Caki2 (cell line): ENCODE measurements at regions not wholly inside any gene's neighbourhood (a gene's known extent, or its start where the extent isn't known, plus 50 kb on each side); places are given as distances from the start of the nearest gene placed in this dataset.

Experiments used
- DNase-seq: peaks from one replicate; pipeline ENCODE4 v3.0.0-alpha.2; 2015; ENCODE audit warnings: low read depth
- in situ Hi-C: cut with HindIII; loops from 2 replicates; pipeline ENCODE4 v1.10.0; 2016; ENCODE audit warnings: low sequenced_read_pairs, low pct_unique_long_range_greater_than_20kb, mixed read lengths

- in situ Hi-C loops: no loop called here
- DNase-seq: no peak
Measured at GRCh38 chr6:90413396-90413795, 116.8 kb upstream of the BACH2 start.

- in situ Hi-C loops: no loop called here
Measured at GRCh38 chr6:90412538-90413369, 116.1 kb upstream of the BACH2 start.

DNA sequence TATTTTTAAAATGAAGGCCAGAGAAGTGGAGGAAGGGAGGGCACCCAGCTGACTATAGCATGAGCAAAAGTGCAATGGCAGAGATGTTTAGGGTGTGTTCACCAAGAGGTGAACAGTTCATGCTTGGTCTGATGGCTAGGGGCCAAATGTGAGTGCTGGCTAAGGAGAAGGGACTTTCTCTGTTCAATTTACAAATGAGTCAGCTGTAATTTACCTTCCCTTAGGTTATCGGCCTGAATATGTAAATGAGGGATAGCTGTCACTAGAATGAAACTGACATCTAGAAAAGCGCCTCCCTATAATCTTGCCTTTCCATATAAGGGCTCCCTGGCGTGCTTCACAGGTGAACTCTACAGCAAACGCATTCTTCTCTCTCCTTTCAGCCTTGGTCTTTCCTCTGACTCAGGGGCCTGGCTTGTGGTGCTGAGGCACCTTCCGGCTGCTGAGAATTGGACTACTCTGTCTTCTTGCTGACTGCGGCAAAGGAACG is 114.7 kb upstream of the BACH2 start:
- in situ Hi-C loops: no loop called here
- DNase-seq: peak; percentile 87

More at GRCh38 chr6:90412538-90413369, 116.1 kb upstream of the BACH2 start:
- no peak for DNase-seq

- in situ Hi-C loops: no loop called here
- DNase-seq: no peak
Measured at GRCh38 chr6:90409700-90410099, 113.1 kb upstream of the BACH2 start.

GRCh38 chr6:90406957-90407356 is 110.3 kb upstream of the BACH2 start:
- in situ Hi-C loops: no loop called here
- DNase-seq: no peak

DNA sequence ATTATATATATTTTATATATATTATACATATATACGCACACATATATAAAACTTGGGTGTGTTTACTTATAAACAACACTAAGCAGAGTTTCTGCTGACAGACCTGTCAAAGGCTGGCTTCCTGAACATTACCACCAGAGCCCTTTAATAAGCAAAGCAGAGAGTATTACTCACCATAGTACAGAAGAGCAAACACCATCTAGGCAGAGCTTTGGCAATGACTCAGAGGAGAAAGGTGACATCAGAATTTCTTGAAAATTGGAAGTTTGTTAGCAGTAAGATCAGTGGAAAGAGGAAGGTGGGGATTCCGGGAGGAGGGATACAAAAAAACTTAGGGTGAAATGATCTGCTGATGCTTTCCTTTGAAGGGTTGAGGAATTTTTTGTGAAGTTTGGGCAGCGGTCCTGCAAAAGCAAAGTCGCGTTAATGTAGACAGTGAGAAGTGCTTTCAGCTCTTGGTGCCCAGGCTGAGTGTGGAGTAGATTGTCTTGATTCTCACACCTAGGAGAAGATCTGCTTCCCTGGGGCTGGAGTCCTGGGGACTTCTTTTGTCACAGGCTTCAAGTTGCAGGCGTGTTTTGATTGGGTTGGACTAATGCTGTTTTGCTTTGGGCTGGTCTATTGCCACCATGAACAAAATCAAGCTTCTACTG is 109.6 kb upstream of the BACH2 start:
- in situ Hi-C loops: no loop called here
- peak; percentile 67 for DNase-seq

GRCh38 chr6:90403489-90404381 is 107.1 kb upstream of the BACH2 start:
- no peak for DNase-seq
- in situ Hi-C loops: no loop called here

DNA sequence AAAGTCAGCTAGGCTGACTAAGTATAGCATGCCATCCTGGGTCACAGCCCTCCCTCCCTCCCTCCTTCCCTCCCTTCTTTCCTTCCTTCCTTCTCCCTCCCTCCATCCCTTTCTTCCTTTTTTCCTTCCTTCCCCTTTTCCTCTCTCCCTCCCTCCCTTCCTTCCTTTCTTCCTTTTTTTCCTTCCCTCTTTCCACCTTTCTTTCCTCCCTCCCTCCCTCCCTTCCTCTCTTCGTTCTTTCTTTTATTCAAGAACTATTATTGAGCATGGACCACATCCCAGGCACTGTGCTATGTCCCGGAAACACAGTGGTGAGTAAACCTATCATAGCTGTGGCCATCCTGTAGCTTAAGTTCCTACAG is 106.2 kb upstream of the BACH2 start:
- in situ Hi-C loops: no loop called here
- no peak for DNase-seq

GRCh38 chr6:90401933-90402830 is 105.5 kb upstream of the BACH2 start:
- DNase-seq: no peak
- in situ Hi-C loops: no loop called here

- no peak for DNase-seq
- in situ Hi-C loops: no loop called here
Measured at GRCh38 chr6:90399970-90400369, 103.3 kb upstream of the BACH2 start.

- DNase-seq: peak; percentile 71
- in situ Hi-C loops: no loop called here
Measured at GRCh38 chr6:90397929-90398674, 101.5 kb upstream of the BACH2 start.

- in situ Hi-C loops: no loop called here
- DNase-seq: no peak
Measured at GRCh38 chr6:90397047-90397446, 100.4 kb upstream of the BACH2 start.

GRCh38 chr6:90393232-90393884 is 96.7 kb upstream of the BACH2 start:
- peak; percentile 45 for DNase-seq
- in situ Hi-C loops: no loop called here

GRCh38 chr6:90390379-90390778 is 93.7 kb upstream of the BACH2 start:
- in situ Hi-C loops: no loop called here
- no peak for DNase-seq

DNA sequence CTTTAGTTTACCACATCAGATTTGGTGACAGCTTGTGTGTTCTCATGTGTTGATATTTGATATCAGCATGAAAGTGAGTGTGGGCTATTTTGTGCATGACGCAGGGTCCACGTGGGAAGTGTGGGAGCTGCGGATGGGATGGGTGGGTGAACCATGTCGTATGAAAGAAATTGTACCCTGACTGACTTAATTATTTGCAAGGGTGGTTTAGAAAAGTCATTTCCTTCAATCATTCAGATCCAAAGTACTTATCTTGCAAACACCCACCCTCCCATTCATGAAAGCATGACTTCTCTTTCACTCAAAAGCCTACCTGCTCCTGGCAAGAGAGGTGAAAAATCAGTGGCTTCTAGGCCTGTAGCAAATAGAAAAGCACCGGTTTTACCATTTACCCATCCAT is 91.8 kb upstream of the BACH2 start:
- DNase-seq: no peak
- in situ Hi-C loops: no loop called here

DNA sequence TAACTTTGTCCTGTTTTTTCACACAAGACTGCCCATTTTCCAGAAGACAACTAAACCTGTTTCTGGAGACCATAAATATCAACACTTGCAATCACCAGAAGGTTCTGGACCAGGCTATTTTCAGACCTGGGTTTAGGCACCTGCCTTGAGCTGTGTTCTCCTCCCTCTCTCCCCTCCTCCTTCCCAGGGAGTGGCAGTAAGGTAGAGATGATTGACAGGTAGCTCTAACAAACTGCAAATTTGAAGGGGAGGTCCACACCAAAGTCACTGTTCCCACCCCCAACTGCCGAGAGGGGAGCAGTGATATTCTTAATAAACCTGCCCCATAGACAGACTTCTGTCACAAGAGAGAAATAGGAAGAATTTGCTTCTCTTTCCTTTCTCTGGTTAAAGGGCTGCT is 91.2 kb upstream of the BACH2 start:
- DNase-seq: no peak
- in situ Hi-C loops: no loop called here

DNA sequence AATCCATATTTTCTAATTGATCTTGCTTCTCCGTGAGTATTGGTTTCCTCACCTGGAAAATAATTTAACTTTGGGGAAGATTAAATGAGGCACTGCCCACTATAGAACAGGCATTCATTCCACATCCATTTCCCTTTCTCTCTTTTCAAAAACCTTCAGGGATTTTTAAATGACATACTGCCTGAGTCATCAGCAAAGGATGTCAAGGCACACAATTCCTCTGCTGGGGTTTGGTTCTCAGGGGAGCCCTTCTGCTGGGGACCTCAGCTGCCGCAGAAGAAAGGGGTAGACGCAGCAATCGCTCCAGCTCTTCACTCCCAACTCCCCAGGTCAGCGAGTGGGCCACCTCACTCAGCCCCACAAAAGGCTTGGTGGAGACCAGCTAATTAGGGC is 90.7 kb upstream of the BACH2 start:
- in situ Hi-C loops: no loop called here
- DNase-seq: no peak
